GM21515 (cell line): ENCODE measurements at regions not wholly inside any gene's neighbourhood (a gene's known extent, or its start where the extent isn't known, plus 50 kb on each side); places are given as distances from the start of the nearest gene placed in this dataset.
A peak's percentile ranks its signal among the peaks of the same experiment; 100 is the strongest.

Experiments
- ATAC-seq: cut with Tn5 transposase; IDR thresholded peaks from one replicate; pipeline ENCODE4 v1.9.1; 2021; ENCODE audit not compliant: unreplicated experiment

DNA sequence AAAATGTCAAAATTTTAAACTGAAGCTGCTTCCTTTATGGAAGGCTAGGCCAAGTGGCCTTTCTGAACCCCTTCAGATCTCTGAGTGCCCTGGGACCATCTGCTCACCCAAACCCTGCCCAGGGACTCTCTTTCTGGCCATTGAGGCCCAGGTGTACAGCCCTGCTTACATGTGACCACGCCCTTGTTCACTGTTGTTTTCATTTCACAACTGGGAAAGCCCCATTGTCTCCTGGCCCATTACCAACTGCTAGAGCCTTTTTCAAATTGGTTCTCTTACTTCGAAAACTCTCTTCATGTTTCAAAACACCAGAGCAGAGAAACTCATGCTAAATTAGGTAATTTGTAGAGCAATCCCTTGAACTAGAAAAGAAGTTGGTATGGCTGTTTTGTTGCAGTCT is 219.5 kb upstream of the TANK start:
- peak; percentile 82 for ATAC-seq

DNA sequence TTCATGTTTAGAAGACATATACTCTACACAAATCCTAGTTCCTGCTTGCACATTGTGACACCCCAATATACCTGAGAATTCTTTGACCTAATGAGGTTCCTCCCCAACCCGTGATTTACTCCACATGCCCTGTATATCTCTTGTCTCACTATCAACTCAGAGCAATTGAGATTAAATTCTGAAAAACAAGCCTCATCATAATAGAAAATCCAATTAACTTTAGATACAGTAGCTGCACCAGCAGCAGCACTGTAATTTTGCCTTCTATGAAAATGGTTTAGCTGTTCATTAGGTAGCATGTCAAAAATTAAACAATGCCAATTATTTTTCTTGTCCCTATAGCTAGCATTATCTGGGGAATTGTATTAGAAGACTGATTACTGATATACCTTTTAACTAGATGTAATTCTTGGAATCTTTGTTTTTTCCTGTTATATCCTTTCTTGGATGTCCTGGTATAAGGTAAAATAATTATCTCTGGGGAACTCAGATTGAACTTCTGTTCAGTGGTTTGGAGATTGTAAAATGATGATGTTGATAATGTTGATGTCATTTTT is 218.9 kb upstream of the TANK start:
- ATAC-seq: peak; percentile 23

DNA sequence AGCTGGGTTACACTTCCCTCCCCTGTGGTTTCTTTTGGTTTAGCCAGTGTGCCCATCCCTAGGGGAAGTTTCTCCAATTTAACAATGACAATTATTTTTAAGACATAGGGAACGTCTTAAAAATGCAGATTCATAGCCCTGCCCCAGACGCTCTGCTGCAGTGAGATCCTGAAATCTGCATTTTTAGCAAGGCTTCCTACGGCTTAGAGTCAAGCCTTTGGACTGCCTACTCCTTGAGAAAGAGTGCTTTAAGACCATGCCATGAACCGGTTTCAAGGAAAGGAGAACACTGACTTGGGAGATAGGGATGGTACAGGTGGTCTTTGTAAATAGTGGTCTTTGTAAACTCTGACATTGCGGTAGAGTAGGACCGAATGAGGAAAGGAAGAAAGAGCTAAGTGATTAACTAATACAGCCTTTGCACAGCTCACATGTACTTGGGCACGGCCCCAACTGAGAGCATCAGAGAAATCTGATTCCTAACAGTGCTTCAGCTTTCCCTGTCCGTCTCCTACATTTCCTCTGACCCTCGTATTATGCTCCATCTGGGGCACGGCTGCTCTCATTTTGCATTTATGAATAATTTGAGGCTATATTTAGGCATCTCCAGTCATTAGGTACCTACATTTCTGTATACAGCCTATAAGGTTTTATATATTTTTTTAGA is 217.6 kb upstream of the TANK start:
- ATAC-seq: no peak

DNA sequence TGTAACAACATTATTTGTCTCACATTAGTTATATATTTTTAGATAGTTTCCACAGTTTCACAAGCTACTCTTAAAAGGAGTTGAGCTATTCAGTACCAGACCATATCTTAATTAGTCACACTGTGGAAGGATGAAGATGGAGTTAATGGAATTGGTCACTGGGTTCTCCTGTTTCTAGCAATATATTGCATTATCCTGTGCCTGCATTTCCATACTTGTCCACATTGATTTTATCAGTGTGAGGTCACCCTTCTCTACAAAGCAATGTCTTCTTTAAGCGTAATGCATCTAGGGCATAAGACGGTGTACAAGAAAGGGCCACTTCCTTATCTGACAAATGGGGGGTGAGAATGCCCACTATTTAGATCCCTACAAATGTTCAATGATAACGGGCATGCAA is 216.8 kb upstream of the TANK start:
- ATAC-seq: no peak

DNA sequence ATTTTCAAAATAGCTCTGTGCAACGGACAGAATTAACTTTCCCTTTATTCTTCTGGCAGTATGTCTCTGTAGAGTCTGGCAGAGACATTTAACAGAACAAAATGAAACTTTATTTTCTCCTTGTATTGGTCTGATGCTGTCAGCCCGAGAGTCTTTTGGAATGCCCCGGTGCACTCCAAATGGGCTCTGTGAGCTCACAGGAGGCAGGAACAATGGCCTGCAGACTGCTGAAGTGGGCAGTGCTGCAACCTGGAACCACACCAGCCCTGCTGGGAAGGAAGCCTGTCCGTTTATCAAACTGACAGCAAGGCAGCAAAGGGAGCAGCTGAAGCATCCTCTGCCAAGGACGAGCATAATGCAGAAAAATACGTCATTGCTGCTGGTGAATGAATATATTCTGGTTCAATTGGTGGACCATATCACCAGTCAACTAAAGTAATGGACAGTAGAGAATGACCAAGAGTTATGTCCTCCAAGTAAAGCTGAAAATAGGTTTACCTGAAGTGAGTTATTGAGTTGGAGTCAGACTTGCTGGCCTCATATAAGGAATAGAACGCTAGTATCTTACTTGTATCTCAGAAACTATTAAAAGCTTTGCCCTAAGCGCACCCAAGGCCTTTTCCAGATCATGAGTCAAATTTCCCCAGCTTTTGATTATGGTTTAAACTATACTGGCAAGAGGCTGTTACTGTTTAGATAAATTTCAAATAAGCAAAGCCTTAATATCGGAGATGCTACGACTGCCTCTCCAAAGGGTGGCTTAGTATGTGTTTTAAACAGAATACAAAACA is 207.6 kb upstream of the TANK start:
- ATAC-seq: no peak

DNA sequence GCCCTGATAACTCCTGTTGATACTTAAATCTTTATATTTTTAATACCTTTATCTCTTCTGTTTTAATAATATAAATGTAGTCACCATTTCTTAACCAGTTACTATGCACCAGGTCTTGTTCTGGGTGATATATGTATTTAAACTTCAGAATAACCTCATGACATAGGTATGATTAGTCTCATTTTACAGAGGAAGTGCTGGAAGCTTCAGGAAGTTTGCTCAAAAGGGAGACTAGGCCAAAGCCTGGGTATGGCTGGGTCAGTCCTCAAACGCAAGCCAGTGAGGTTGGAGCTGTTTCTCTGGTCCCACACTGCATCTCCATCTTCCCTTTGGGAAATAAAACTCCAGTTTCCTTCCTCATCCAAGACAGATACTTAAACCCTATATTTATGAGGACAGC is 204.7 kb upstream of the TANK start:
- no peak for ATAC-seq

DNA sequence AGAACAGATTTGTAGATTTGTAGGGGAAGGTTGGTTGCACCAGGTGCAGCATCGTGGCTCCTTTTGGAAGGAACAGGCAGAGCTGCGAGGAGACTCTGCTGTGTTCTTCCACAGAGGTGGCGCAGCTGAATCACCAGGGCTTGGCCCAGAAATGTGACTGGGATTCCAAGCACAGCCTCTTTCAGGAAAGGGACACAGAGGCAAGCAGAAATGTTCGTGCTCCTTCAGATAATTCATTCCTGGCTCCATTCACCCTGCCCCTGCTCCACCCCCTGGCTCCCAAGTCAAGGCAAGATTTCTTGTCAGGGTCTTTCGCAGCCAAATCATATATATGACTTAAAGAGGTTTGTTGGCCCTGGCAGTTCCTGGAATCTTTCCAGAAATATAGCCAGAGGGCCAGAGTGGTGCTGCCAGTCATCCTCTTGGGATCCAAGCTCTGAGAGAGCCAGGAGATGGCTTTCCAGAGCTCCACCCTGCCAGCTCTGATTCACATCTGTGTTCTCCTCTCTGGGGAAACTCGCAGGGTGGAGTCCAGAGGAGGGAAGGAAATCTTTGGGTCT is 203.9 kb upstream of the TANK start:
- ATAC-seq: no peak

DNA sequence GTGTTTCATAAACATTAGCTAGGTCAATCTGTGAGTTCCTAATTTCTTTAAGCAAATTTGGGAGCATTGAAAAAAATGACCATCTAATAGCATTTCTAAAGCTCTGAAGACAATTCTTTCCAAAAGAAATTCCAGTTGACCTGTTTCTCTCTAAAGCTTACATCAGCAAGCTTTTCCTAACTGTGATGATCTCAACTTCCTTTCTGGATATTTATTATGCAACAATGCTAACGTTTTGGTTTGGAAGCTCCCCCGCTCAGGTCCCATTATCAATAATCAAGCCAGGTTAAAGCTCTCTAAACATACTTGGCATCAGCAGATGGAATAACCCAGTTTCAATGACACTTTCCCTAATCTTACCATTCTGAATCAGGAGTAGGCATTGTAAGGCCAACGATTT is 196.3 kb upstream of the TANK start:
- no peak for ATAC-seq

DNA sequence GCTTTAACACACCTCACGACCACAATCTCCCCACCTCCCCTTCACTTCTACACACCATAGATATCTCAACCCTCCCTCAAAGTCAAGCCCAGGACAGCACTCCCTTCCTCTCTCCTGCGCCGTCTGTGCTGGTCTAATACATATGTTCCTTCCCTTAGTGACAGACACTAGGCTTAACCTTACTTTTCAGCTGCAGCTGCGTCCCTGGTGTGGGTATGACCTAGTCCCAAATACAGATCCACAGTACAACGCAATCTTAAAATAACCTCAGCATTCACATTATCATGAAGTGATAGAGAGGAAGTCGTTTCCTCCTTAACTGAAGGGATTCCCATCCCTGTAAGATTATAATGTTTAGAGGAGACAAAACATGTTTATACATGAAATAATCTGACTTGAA is 192.7 kb upstream of the TANK start:
- ATAC-seq: no peak

DNA sequence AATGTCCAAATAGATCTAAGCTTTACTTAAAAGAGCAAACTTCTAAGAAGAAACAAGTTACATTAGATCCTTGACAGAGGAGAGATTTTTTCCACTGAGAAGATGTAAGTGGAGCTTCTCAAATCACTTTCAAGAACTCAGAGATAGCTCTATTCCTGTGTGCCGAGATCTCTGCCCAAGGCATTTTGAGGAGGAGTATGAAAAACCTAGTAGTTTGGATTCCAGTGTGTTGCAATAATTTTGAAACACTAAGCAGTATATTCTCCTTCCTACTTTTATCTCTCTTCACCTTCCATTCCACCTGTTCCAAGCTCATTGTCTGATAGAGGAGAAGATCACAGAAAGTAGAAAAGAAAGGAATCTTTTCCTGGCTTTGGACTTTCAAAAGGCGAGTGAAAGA is 192.0 kb upstream of the TANK start:
- no peak for ATAC-seq

DNA sequence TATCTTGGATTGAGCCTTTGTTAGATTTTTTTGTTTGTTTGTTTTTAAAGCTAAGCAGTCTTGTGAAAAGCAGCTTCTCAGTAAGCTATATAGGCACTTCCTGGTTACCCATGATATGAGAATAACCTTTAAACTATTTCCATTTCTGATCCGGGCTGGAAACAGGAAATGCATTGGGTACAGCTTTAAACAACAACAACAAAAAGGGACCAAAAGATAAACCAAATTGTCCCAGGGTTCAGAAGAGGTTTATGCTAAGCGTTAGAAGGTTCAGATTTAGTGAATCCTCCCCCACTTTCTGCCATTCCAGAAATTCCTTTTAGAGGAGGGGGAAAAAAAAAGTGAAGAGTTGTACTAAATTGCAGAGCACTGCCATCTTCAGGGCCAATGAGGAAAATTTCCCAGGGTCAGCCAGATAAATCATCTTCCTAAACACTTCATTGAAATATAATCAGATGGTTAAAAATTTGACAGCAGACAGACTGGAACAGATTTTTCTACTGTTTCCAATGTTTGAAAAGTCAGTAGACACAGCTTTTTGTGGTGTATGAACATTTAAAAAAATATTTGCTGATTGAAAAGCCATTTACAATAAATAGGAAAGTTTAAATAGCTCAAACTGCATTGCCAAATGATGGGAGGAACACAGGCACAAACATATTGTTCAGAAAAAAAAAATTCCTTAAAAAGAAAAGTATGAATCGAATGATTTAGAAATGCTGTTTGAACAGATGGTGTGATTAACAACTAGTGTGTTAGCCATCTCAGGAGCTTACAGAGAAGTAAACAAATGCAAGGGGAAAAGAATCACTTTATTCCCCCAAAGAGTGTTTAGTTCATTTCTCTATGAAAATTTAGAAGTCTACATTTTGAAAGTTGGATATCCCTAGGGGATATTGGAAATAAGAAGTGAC is 189.9 kb upstream of the TANK start:
- ATAC-seq: no peak

DNA sequence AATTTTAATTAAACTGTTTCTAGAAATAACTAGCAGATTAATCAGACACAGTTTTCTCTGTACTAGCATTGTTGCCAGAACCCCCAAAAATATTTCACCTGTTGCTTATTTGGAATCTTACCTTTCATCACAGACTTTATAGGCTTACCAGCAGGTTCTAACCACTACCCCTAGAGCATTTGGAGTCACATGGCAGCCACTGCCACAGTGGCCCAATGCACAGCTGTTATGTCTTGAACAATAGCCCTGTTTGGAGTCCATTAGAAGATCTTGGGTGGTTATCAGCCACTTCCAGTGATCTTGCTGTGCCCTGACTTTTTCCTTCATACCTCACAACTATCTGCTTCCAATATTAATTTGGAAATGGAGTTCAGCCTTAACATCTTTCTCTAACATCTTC is 186.2 kb upstream of the TANK start:
- no peak for ATAC-seq

DNA sequence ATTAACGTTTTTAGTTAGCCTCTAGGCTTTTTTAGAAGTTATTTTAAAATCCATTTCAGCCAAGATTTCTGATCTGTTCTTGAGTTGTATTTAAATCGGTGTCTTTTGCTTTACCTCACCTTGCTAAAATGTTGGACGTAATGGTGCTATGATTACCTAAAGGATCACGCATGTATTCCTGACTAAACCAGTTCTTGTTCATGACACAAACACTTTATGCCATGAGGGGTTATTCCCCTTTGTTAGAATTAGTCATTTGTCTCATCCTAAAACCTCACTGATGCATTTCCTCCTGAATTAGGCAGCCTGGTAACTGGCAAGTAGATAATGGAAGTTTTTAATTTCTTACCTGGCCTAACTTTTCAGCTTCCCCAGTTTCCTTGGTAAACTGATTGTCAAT is 185.4 kb upstream of the TANK start:
- no peak for ATAC-seq

DNA sequence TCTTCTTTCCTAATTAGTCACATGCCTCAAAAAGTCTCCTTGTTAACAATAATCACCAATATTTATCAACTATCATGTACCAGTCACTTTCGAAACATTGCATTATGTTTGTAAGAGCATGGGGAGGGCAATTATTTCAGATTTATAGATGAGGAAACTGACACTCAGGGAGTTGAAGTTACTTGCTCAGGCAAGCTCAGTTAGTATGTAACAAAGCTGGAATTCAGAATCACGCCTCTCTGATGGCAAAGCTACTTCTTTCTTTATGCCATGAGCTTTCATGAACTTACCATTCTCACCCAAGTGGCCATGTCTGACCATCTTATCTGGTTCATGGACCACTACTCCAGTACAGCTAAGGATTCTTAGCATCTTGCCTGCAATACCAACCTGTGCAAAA is 183.4 kb upstream of the TANK start:
- ATAC-seq: no peak

DNA sequence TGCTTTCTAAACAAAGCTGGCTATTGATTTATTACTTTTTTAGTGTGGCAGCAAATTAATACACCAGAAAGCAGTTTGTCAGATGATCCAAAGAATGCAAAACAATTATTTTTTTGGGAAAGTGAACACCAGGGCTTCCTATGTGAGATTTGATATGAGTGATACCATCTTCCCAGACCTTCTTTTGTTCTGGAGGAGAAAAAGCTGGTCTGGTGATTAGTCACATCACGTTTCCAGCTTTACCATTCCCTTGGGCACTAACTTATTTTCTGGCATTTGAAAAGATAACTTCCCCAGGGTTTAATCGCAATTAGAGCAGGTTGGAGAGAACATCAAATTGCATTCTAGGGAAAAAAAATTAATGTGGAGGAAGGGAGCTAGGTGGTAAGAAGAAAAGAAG is 182.9 kb upstream of the TANK start:
- ATAC-seq: no peak

DNA sequence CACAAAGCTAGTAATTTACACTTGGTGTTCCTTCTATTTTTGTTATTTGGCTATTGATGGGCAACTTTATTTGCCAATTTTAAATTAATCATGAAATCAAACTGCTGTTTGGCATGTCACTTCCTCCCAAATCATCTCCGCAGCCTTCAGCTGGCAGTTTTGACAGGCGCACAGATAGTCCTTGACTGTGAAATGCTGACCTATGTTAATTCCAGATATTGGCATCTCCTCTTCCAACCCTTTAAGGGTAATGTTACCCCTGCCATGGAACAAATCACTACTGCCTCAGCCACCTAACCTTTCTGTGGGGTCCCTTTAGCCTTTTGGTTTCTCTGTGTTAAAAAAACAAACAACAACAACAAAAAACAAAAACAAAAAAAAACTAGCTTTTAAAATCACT is 182.4 kb upstream of the TANK start:
- ATAC-seq: no peak

DNA sequence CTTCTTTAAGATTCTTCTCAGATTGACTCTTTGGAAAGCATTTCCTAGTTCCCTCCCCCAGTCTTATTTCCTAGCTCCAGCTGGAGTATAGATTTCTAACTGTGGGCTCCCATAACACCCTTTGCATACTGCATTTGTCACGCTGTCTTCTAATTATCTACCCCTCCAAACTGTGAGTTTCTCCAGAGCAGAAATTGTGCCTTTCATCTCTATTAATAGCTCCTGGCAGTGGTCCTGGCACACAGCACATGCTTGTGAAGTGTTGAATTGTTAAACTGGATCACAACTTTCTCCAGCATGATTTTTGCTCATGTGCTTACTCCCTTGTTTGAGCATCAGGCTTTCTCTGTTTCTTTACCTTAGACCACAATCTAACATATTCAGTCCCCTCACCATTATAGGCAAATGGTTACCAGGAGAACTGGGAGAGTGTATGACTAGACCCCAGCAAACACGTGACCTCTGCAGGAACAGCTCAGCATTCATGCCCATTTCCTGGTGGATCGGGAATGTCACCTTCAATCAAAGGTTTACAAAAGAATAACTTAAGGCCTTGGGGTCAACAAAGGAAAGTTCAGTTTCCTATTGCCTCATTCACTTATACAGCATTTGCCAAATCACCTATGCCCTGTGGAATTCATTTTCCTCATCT is 175.7 kb upstream of the TANK start:
- no peak for ATAC-seq

DNA sequence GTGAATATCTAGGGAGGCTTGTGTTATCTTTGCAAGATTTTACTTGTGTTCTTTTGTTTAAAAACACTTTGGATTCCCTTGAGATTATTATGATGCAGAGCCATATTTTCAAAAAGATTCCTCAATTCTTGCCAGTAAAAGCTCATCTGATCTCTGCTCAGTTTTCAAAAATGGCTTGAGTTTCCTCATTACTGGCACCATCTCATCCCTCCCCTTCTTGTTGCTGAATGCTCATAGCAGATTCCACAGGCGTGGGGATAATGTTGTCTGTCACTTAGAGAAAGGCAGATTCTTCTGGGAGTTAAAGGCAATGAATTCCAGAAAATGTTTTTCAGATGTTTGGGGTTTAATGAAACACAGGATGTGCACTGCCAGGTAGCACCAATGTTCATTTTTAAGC is 170.4 kb upstream of the TANK start:
- ATAC-seq: no peak

DNA sequence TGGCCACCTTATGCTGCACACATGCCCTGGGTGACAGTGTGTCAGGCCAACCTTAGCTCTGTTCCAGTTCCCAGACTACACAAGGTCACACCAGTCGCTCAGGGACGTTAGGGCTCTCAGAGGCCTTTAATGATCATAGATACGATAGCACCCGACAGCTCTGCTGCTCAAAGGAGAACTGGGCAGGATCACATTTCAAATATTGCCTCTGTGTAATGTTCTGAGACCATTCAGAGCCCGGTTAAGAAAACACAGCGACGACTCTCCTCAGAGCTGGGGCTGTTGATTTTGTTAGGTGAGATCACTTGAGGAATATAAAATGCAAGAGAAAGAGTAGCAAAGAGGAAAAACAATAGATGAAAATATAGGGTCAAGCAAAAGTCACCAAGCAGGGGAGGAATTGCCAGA is 166.6 kb upstream of the TANK start:
- ATAC-seq: no peak

DNA sequence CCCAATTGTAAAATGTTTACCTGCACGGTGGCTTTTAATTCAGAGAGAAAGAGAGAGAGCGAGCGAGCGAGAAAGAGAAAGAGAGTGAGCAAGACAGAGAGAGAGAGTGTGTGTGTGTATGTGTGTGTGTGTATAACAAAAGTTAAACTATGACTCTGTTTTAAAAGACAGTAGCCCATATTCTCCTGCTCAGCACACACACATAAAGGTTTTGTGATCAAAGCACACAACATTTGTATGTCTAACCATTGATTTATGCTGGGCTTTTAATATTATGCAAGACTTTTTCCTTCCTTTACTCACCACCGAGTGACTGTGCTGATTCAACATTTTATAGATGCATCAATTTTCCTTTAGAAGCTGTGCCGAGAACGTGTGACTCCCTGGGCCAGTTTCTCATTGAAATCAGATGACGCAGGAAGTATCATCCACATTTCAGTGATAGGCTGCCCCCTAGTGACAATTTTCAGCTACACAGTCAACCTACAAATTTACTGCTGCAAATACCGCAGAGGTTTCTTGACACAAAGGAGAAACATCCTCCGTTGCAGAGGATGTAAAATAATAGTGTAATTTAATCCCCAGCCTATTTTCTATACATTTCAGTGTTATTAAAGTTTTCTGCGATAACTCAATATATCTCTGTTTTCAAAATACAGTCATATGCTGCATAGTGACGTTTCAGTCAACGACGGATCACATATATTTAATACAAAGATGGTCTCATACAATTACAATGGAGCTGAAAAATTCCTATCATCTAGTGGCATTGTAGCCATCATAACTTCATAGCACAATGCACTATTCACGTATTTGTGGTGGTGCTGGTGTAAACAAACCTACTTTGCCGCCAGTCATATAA is 165.9 kb upstream of the TANK start:
- ATAC-seq: peak; percentile 97
